MM.1S (cell line): ENCODE measurements at regions not wholly inside any gene's neighbourhood (a gene's known extent, or its start where the extent isn't known, plus 50 kb on each side); places are given as distances from the start of the nearest gene placed in this dataset.

Source experiments
- DNase-seq: peaks from one replicate; pipeline ENCODE4 v3.0.0-alpha.2; 2015
- H2AFZ ChIP-seq: fragments of 300-600 bp; sonication (generic); 2 replicates; pipeline ENCODE4 v1.6.0; 2016; ENCODE audit warnings: antibody characterized with exemption, low read length
- H3F3A ChIP-seq: fragments of 300-600 bp; sonication (generic); 2 replicates; pipeline ENCODE4 v1.6.1; 2016; ENCODE audit warnings: mild to moderate bottlenecking, antibody characterized with exemption, low read length, moderate library complexity, mixed read lengths; ENCODE audit not compliant: insufficient read depth
- H3K27ac ChIP-seq: fragments of 300-600 bp; sonication (generic); 2 replicates; pipeline ENCODE4 v1.5.1; 2016; ENCODE audit warnings: mild to moderate bottlenecking, low read length
- H3K27me3 ChIP-seq: fragments of 300-600 bp; sonication (generic); replicated peaks from 2 replicates; pipeline ENCODE4 v1.6.0; 2016; ENCODE audit warnings: low read length; ENCODE audit not compliant: insufficient read depth
- H3K36me3 ChIP-seq: fragments of 300-600 bp; sonication (generic); replicated peaks from 2 replicates; pipeline ENCODE4 v1.6.1; 2016; ENCODE audit warnings: mild to moderate bottlenecking, low read length, mixed read lengths; ENCODE audit not compliant: insufficient read depth
- H3K4me1 ChIP-seq: fragments of 300-600 bp; sonication (generic); 2 replicates; pipeline ENCODE4 v1.6.1; 2016; ENCODE audit warnings: low read length, mixed read lengths
- H3K4me2 ChIP-seq: fragments of 300-600 bp; sonication (generic); 2 replicates; pipeline ENCODE4 v1.6.0; 2016; ENCODE audit warnings: low read depth, low read length
- H3K4me3 ChIP-seq: fragments of 300-600 bp; sonication (generic); 2 replicates; pipeline ENCODE4 v1.5.1; 2016; ENCODE audit warnings: low read length, mixed read lengths
- H3K79me2 ChIP-seq: fragments of 300-600 bp; sonication (generic); 2 replicates; pipeline ENCODE4 v1.6.1; 2016; ENCODE audit warnings: mixed run types, low read length, mixed read lengths
- H3K9ac ChIP-seq: fragments of 300-600 bp; sonication (generic); 2 replicates; pipeline ENCODE4 v1.6.1; 2016; ENCODE audit warnings: low read length, mixed read lengths
- H3K9me2 ChIP-seq: fragments of 300-600 bp; sonication (generic); replicated peaks from 2 replicates; pipeline ENCODE4 v1.6.1; 2016; ENCODE audit warnings: mild to moderate bottlenecking, low read length, mixed read lengths; ENCODE audit not compliant: insufficient read depth
- H3K9me3 ChIP-seq: fragments of 300-600 bp; sonication (generic); replicated peaks from 2 replicates; pipeline ENCODE4 v1.6.1; 2016; ENCODE audit warnings: mild to moderate bottlenecking, low read length, mixed read lengths; ENCODE audit not compliant: insufficient read depth
- H4K20me1 ChIP-seq: fragments of 300-600 bp; sonication (generic); 2 replicates; pipeline ENCODE4 v1.6.1; 2016; ENCODE audit warnings: mild to moderate bottlenecking, low read length, moderate library complexity, mixed read lengths; ENCODE audit not compliant: insufficient read depth
- CTCF ChIP-seq: fragments of 300-600 bp; sonication (generic); IDR thresholded peaks from 2 replicates; pipeline ENCODE4 v1.5.1; 2016; ENCODE audit warnings: antibody characterized with exemption, low read length, mixed read lengths
- EZH2 ChIP-seq: fragments of 300-600 bp; sonication (generic); optimal IDR thresholded peaks from 2 replicates; pipeline ENCODE3; 2017; ENCODE audit warnings: low read depth, mild to moderate bottlenecking, antibody characterized with exemption, low read length, mixed read lengths
- EZH2phosphoT487 ChIP-seq: fragments of 300-600 bp; sonication (generic); IDR thresholded peaks from 2 replicates; pipeline ENCODE4 v1.6.1; 2018; ENCODE audit warnings: antibody characterized with exemption, low read length

GRCh38 chr2:176748662-176749061, 463.9 kb upstream of the HNRNPA3 start:
- Histone ChIP-seq H3K27ac (no peak overlapping the region), H3K27me3 (no peaks in the 10 kb centered on the region), H3K36me3 (no peaks in the 10 kb centered on the region), H3K9ac (no peak overlapping the region), H3K9me2 (no peaks in the 10 kb centered on the region), H3K4me2 (no peak overlapping the region), H3F3A (0 out of 2 replicates have a peak, but pooled peaks cover 3% of the 10 kb centered on the region), H3K9me3 (no peaks in the 10 kb centered on the region), H3K79me2 (no peaks in the 10 kb centered on the region), H4K20me1 (no peaks in the 10 kb centered on the region), H3K4me1 (peaks cover 17% of the 10 kb centered on the region), H2AFZ (no peak overlapping the region), H3K4me3 (no peak overlapping the region)
- no peak for DNase-seq
- TF ChIP-seq EZH2: no peak
- no peak for TF ChIP-seq EZH2phosphoT487
- no peak for TF ChIP-seq CTCF

GRCh38 chr2:176751314-176752227, 461.0 kb upstream of the HNRNPA3 start:
- no peak overlapping the region for H3K4me3 ChIP-seq
- no peaks in the 10 kb centered on the region for H3K36me3 ChIP-seq
- H3K4me1 ChIP-seq: no peaks in the 10 kb centered on the region
- no peak for DNase-seq
- no peaks in the 10 kb centered on the region for H3F3A ChIP-seq
- H3K9me2 ChIP-seq: no peaks in the 10 kb centered on the region
- no peak overlapping the region for H2AFZ ChIP-seq
- H3K9me3 ChIP-seq: no peaks in the 10 kb centered on the region
- H3K27ac ChIP-seq: no peak overlapping the region
- TF ChIP-seq EZH2: no peak
- TF ChIP-seq EZH2phosphoT487: no peak
- TF ChIP-seq CTCF: no peak
- H3K4me2 ChIP-seq: no peak overlapping the region
- H3K9ac ChIP-seq: no peak overlapping the region
- H3K27me3 ChIP-seq: no peaks in the 10 kb centered on the region
- H4K20me1 ChIP-seq: no peaks in the 10 kb centered on the region
- no peaks in the 10 kb centered on the region for H3K79me2 ChIP-seq

- no peaks in the 10 kb centered on the region for H3K79me2 ChIP-seq
- no peak overlapping the region for H3K27ac ChIP-seq
- TF ChIP-seq CTCF: no peak
- TF ChIP-seq EZH2phosphoT487: no peak
- no peak for TF ChIP-seq EZH2
Measured at GRCh38 chr2:176752295-176752694, 460.3 kb upstream of the HNRNPA3 start.

More at GRCh38 chr2:176752295-176752694, 460.3 kb upstream of the HNRNPA3 start:
- Histone ChIP-seq H4K20me1 (no peaks in the 10 kb centered on the region), H3K4me1 (no peaks in the 10 kb centered on the region), H3K9me3 (no peaks in the 10 kb centered on the region), H2AFZ (no peak overlapping the region), H3K36me3 (no peaks in the 10 kb centered on the region), H3F3A (no peaks in the 10 kb centered on the region), H3K27me3 (no peaks in the 10 kb centered on the region), H3K9ac (no peak overlapping the region), H3K4me3 (no peak overlapping the region), H3K4me2 (no peak overlapping the region), H3K9me2 (no peaks in the 10 kb centered on the region)
- no peak for DNase-seq
